Coronary artery (tissue), 2 donors: ENCODE measurements at regions not wholly inside any gene's neighbourhood (a gene's known extent, or its start where the extent isn't known, plus 50 kb on each side); places are given as distances from the start of the nearest gene placed in this dataset.

ENCODE experiments used
- DNase-seq: peaks from one replicate; pipeline ENCODE4 v3.0.0-alpha.2; 2017; ENCODE audit warnings: low spot score
- H3K27ac ChIP-seq, 2 donors: fragments of 200-600 bp; sonication (generic); one replicate each; pipeline ENCODE4 v1.5.1; 2016 to 2019
- H3K4me3 ChIP-seq: fragments of 200-600 bp; sonication (generic); 2 replicates; pipeline ENCODE4 v1.5.1; 2016; ENCODE audit warnings: mild to moderate bottlenecking, moderate library complexity
- CTCF ChIP-seq: fragments of 200-600 bp; sonication (generic); IDR thresholded peaks from one replicate; pipeline ENCODE4 v1.5.1; 2019; ENCODE audit warnings: antibody characterized with exemption

- H3K27ac ChIP-seq: no peak overlapping the region
- no peak for DNase-seq
- TF ChIP-seq CTCF: no peak
- no peak overlapping the region for H3K4me3 ChIP-seq
These were observed 143.3 kb upstream of the SMARCA2 start for GRCh38 chr9:1871626-1872419.

- DNase-seq: no peak
- no peak for TF ChIP-seq CTCF
- H3K27ac ChIP-seq: no peak overlapping the region
- H3K4me3 ChIP-seq: no peak overlapping the region
These were observed 139.8 kb upstream of the SMARCA2 start for GRCh38 chr9:1875251-1875851.

GRCh38 chr9:1875921-1876448, 139.2 kb upstream of the SMARCA2 start:
- Histone ChIP-seq H3K27ac (no peak overlapping the region), H3K4me3 (no peak overlapping the region)
- no peak for TF ChIP-seq CTCF
- no peak for DNase-seq

GRCh38 chr9:1876891-1877496, 138.2 kb upstream of the SMARCA2 start:
- DNase-seq: no peak
- no peak for TF ChIP-seq CTCF
- H3K4me3 ChIP-seq: no peak overlapping the region
- no peak overlapping the region for H3K27ac ChIP-seq

- Histone ChIP-seq H3K27ac (no peak overlapping the region), H3K4me3 (no peak overlapping the region)
- no peak for TF ChIP-seq CTCF
- no peak for DNase-seq
These were observed 137.2 kb upstream of the SMARCA2 start for GRCh38 chr9:1877951-1878350.

- no peak overlapping the region for H3K27ac ChIP-seq
- no peak overlapping the region for H3K4me3 ChIP-seq
- no peak for DNase-seq
- TF ChIP-seq CTCF: no peak
These were observed 136.3 kb upstream of the SMARCA2 start for GRCh38 chr9:1878811-1879210.
